Endodermal cell (in vitro differentiated cells): ENCODE measurements at regions not wholly inside any gene's neighbourhood (a gene's known extent, or its start where the extent isn't known, plus 50 kb on each side); places are given as distances from the start of the nearest gene placed in this dataset.

Source experiments
- DNase-seq: peaks from one replicate; pipeline ENCODE4 v3.0.0-alpha.2; 2017
- H3K27ac ChIP-seq: 2 replicates; pipeline ENCODE4 v1.5.1; 2013; ENCODE audit warnings: mild to moderate bottlenecking, low read depth, low read length, moderate library complexity
- H3K27me3 ChIP-seq: 2 replicates; pipeline ENCODE4 v1.6.1; 2013; ENCODE audit warnings: mild to moderate bottlenecking, low read length, moderate library complexity; ENCODE audit not compliant: insufficient read depth, control insufficient read depth, poor library complexity, severe bottlenecking
- H3K36me3 ChIP-seq: 2 replicates; pipeline ENCODE4 v1.7.0; 2013; ENCODE audit warnings: mild to moderate bottlenecking, low read length, moderate library complexity; ENCODE audit not compliant: control insufficient read depth, insufficient read depth
- H3K4me1 ChIP-seq: one replicate; pipeline ENCODE4 v1.7.0; 2013; ENCODE audit warnings: low read length; ENCODE audit not compliant: control insufficient read depth, insufficient read depth
- H3K4me3 ChIP-seq: 2 replicates; pipeline ENCODE4 v1.5.1; 2013; ENCODE audit warnings: mild to moderate bottlenecking, low read length, moderate library complexity
- H3K9ac ChIP-seq: 2 replicates; pipeline ENCODE4 v1.6.1; 2013; ENCODE audit warnings: mild to moderate bottlenecking, low read length, moderate library complexity; ENCODE audit not compliant: poor library complexity, severe bottlenecking; ENCODE audit errors: extremely low read depth
- H3K9me3 ChIP-seq: 2 replicates; pipeline ENCODE4 v1.6.1; 2013; ENCODE audit warnings: mild to moderate bottlenecking, low read length, moderate library complexity; ENCODE audit not compliant: control insufficient read depth
- H3K27ac Mint-ChIP-seq: 2 replicates; pipeline ENCODE4 v1.8.0; 2020; ENCODE audit warnings: mixed read lengths
- H3K27me3 Mint-ChIP-seq: 2 replicates; pipeline ENCODE4 v1.8.0; 2021; ENCODE audit warnings: mild to moderate bottlenecking, mixed read lengths; ENCODE audit not compliant: insufficient read depth
- H3K36me3 Mint-ChIP-seq: 2 replicates; pipeline ENCODE4 v1.8.0; 2020; ENCODE audit warnings: low read depth, mixed read lengths
- H3K4me1 Mint-ChIP-seq: 2 replicates; pipeline ENCODE4 v1.8.0; 2020; ENCODE audit warnings: mixed read lengths
- H3K4me3 Mint-ChIP-seq: 2 replicates; pipeline ENCODE4 v1.8.0; 2020; ENCODE audit warnings: mild to moderate bottlenecking, moderate library complexity, mixed read lengths
- H3K9me3 Mint-ChIP-seq: 2 replicates; pipeline ENCODE4 v1.8.0; 2020; ENCODE audit warnings: mild to moderate bottlenecking, mixed read lengths
- WGBS, 2 experiments: methylation state at CpG; one replicate each; pipeline versions ENCODE4 v1.1.5 to v1.1.7; 2013; ENCODE audit warnings: missing lambda C conversion rate in 2 of 2, mixed read lengths in 1 of 2; ENCODE audit not compliant: insufficient coverage in 1 of 2, insufficient read length in 1 of 2; 5-methylcytosine and 5-hydroxymethylcytosine counted together
- TF ChIP-seq, protein P1 (sequence below): fragments of 200-600 bp; sonication (generic); conservative IDR thresholded peaks from 2 replicates; pipeline ENCODE4 v1.5.0; 2021; ENCODE audit warnings: antibody characterized with exemption, mild to moderate bottlenecking

DNA sequence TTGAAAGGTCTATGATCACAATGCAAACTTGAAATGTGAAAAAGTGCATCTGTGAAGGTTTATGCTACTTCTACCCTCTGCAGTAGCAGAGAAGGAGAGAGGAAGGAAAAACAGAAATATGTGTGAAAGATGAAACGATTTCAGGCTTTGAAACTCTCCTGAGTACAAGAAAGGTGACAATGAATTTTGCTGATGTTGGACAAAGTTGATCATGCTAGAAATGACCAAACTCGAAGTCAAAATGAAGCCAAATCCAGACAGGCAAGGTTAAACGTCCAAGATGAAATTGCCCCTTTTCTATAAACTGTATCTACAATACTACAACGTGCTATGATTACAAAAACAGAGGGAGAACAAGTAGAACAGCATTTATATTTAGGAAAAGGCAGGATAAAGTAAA lies 67.0 kb upstream of the C7orf33 start:
- Histone ChIP-seq H3K4me3 (no peak overlapping the region), H3K27me3 (no peaks in the 10 kb centered on the region), H3K36me3 (no peaks in the 10 kb centered on the region), H3K9me3 (no peaks in the 10 kb centered on the region), H3K27ac (no peak overlapping the region), H3K9ac (no peak overlapping the region), H3K4me1 (peaks cover 1% of the 10 kb centered on the region)
- H3K27me3 Mint-ChIP-seq, result peaks cover 2% of the 10 kb centered on the region
- H3K9me3 Mint-ChIP-seq, result peaks cover 10% of the 10 kb centered on the region
- TF ChIP-seq, protein P1, sequence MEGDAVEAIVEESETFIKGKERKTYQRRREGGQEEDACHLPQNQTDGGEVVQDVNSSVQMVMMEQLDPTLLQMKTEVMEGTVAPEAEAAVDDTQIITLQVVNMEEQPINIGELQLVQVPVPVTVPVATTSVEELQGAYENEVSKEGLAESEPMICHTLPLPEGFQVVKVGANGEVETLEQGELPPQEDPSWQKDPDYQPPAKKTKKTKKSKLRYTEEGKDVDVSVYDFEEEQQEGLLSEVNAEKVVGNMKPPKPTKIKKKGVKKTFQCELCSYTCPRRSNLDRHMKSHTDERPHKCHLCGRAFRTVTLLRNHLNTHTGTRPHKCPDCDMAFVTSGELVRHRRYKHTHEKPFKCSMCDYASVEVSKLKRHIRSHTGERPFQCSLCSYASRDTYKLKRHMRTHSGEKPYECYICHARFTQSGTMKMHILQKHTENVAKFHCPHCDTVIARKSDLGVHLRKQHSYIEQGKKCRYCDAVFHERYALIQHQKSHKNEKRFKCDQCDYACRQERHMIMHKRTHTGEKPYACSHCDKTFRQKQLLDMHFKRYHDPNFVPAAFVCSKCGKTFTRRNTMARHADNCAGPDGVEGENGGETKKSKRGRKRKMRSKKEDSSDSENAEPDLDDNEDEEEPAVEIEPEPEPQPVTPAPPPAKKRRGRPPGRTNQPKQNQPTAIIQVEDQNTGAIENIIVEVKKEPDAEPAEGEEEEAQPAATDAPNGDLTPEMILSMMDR, result no peak
- H3K27ac Mint-ChIP-seq, result no peak overlapping the region
- H3K4me3 Mint-ChIP-seq, result no peak overlapping the region
- H3K4me1 Mint-ChIP-seq, result peaks cover 4% of the 10 kb centered on the region
- no peak for DNase-seq
- 87 to 100% methylated on average over 3 of the region's 4 CpGs for WGBS, 2 experiments
- H3K36me3 Mint-ChIP-seq, result peaks cover 2% of the 10 kb centered on the region

DNA sequence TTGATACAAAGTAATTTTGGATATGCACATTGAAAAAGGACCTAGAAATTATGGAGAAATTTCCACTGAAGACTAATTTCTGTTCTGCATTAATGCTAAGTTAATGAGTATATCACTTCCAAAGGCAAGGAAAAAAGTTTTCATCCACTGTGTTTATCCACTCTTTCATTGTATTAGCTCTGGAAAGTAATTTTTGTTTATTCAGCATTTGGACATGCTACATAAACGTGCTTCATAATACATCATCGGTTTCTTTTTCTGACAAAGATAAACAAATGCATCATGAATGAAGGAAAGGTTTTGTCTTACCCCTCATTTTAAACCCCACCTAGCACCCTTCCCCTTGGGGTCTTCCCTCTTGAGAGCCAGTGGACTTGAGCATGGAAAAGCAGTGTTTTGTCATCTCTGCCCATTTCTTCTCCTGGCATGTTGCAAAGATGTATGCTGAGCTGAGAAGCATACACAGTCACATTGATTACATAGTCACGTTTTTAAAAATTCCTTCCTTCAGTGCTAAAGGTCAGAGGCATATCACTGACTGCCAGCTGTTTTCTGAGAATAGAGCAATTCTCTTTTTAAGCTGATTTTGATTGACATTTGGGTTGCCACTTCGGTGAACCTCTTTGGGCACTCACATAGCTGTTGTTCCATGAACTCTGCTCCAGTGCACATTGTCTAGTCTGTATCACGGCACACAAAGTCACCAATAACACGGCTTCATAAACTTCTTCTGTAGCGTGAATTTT lies 65.9 kb upstream of the C7orf33 start:
- Histone ChIP-seq H3K9me3 (no peaks in the 10 kb centered on the region), H3K27me3 (no peaks in the 10 kb centered on the region), H3K36me3 (no peaks in the 10 kb centered on the region), H3K27ac (no peak overlapping the region), H3K4me1 (peaks cover 3% of the 10 kb centered on the region), H3K4me3 (no peak overlapping the region), H3K9ac (no peak overlapping the region)
- WGBS, 2 experiments, result 88 to 89% methylated on average over 7 of the region's 7 CpGs
- Mint-ChIP-seq H3K4me3 (no peak overlapping the region), H3K36me3 (peaks cover 2% of the 10 kb centered on the region), H3K9me3 (peaks cover 10% of the 10 kb centered on the region), H3K27ac (no peak overlapping the region), H3K27me3 (peaks cover 2% of the 10 kb centered on the region), H3K4me1 (peaks cover 8% of the 10 kb centered on the region)
- TF ChIP-seq, protein P1, result no peak
- DNase-seq, result no peak

DNA sequence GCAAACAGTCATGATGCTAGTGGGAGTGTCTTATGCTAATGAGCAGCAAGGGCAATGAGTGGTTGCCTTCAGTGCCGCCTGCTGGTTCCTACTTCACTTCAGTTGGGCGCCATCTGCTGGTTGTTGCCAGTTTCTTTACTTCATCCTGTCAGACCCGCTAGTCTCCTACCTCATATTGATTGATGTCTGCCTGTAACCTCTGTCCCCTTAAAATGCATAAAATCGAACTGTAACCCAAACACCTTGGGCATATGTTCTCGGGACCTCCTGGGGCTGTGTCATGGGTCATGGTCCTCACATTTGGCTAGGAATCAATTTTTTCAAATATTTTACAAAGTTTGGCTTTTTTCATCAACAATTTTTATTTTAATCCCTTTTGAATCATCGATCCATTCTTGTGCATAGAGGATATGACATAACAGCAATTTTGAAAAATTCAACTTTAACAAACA lies 62.8 kb upstream of the C7orf33 start:
- DNase-seq, result peak; percentile 93
- Histone ChIP-seq H3K4me3 (no peak overlapping the region), H3K4me1 (peaks cover 3% of the 10 kb centered on the region), H3K36me3 (no peaks in the 10 kb centered on the region), H3K27me3 (no peaks in the 10 kb centered on the region), H3K27ac (no peak overlapping the region), H3K9me3 (no peaks in the 10 kb centered on the region), H3K9ac (no peak overlapping the region)
- H3K9me3 Mint-ChIP-seq, result peaks cover 10% of the 10 kb centered on the region
- TF ChIP-seq, protein P1, result peak; percentile 82
- peaks cover 3% of the 10 kb centered on the region for H3K27me3 Mint-ChIP-seq
- WGBS, 2 experiments, result 71 to 78% methylated on average over 5 to 6 of the region's 6 CpGs
- no peak overlapping the region for H3K27ac Mint-ChIP-seq
- H3K36me3 Mint-ChIP-seq, result peaks cover 2% of the 10 kb centered on the region
- no peak overlapping the region for H3K4me3 Mint-ChIP-seq
- H3K4me1 Mint-ChIP-seq, result peaks cover 8% of the 10 kb centered on the region
